Neural cell (in vitro differentiated cells): ENCODE measurements at regions not wholly inside any gene's neighbourhood (a gene's known extent, or its start where the extent isn't known, plus 50 kb on each side); places are given as distances from the start of the nearest gene placed in this dataset.

ENCODE experiments used
- H2AFZ ChIP-seq: fragments of 200-600, 300-800 bp; sonication (generic), shearing (Covaris generic); 2 replicates; pipeline ENCODE4 v1.6.0; 2014; ENCODE audit warnings: low read depth, mild to moderate bottlenecking, antibody characterized with exemption, low read length, moderate library complexity
- H3F3A ChIP-seq: fragments of 200-600 bp; shearing (Covaris generic); 2 replicates; pipeline ENCODE4 v1.6.1; 2016; ENCODE audit warnings: mild to moderate bottlenecking, moderate library complexity, mixed read lengths, antibody characterized with exemption, low read length; ENCODE audit not compliant: insufficient read depth, poor library complexity, severe bottlenecking
- H3K27ac ChIP-seq: fragments of 200-600, 300-800 bp; sonication (generic), shearing (Covaris generic); 2 replicates; pipeline ENCODE4 v1.5.1; 2014; ENCODE audit warnings: mild to moderate bottlenecking, low read length, moderate library complexity
- H3K27me3 ChIP-seq: fragments of 300-800, 200-600 bp; sonication (generic), shearing (Covaris generic); 2 replicates; pipeline ENCODE4 v1.6.0; 2014; ENCODE audit warnings: mild to moderate bottlenecking, low read depth, low read length, moderate library complexity; ENCODE audit not compliant: insufficient read depth
- H3K36me3 ChIP-seq: fragments of 300-800, 200-600 bp; sonication (generic), shearing (Covaris generic); 2 replicates; pipeline ENCODE4 v1.5.1; 2014; ENCODE audit warnings: mild to moderate bottlenecking, antibody characterized with exemption, low read length, moderate library complexity; ENCODE audit not compliant: insufficient read depth
- H3K4me2 ChIP-seq: fragments of 300-800, 200-600 bp; sonication (generic), shearing (Covaris generic); 2 replicates; pipeline ENCODE4 v1.6.0; 2014; ENCODE audit warnings: mild to moderate bottlenecking, low read length
- H3K4me3 ChIP-seq: fragments of 300-800, 200-600 bp; sonication (generic), shearing (Covaris generic); 2 replicates; pipeline ENCODE4 v1.5.1; 2014; ENCODE audit warnings: mild to moderate bottlenecking, low read length, moderate library complexity
- H3K79me2 ChIP-seq: fragments of 200-600 bp; shearing (Covaris generic); replicated peaks from 2 replicates; pipeline ENCODE4 v1.6.0; 2014; ENCODE audit warnings: mild to moderate bottlenecking, low read length, moderate library complexity; ENCODE audit not compliant: insufficient read depth
- H3K9ac ChIP-seq: fragments of 300-800, 200-600 bp; sonication (generic), shearing (Covaris generic); 2 replicates; pipeline ENCODE4 v1.6.1; 2016; ENCODE audit warnings: mild to moderate bottlenecking, low read length, mixed read lengths
- H3K9me2 ChIP-seq: fragments of 200-600 bp; shearing (Covaris generic); 2 replicates; pipeline ENCODE4 v1.6.1; 2016; ENCODE audit warnings: mild to moderate bottlenecking, low read length, mixed read lengths; ENCODE audit not compliant: insufficient read depth
- H3K9me3 ChIP-seq: fragments of 200-600, 300-800 bp; sonication (generic), shearing (Covaris generic); 2 replicates; pipeline ENCODE4 v1.6.1; 2016; ENCODE audit warnings: mild to moderate bottlenecking, mixed run types, low read length, moderate library complexity, mixed read lengths
- H4K20me1 ChIP-seq: fragments of 200-600 bp; shearing (Covaris generic); 2 replicates; pipeline ENCODE4 v1.6.1; 2016; ENCODE audit warnings: mild to moderate bottlenecking, mixed run types; ENCODE audit not compliant: insufficient read depth
- CTCF ChIP-seq: fragments of 450-650 bp; IDR thresholded peaks from 2 replicates; pipeline ENCODE4 v1.5.1; 2014; ENCODE audit warnings: antibody characterized with exemption, mild to moderate bottlenecking, moderate library complexity; ENCODE audit not compliant: poor library complexity, severe bottlenecking
- EP300 ChIP-seq: fragments of 450-650 bp; conservative IDR thresholded peaks from 2 replicates; pipeline ENCODE4 v1.6.1; 2014; ENCODE audit warnings: antibody characterized with exemption, mild to moderate bottlenecking, moderate library complexity; ENCODE audit not compliant: poor library complexity, severe bottlenecking
- EZH2 ChIP-seq: fragments of 200-600, 300-800 bp; shearing (Covaris generic), sonication (generic); IDR thresholded peaks from 2 replicates; pipeline ENCODE4 v1.6.1; 2014; ENCODE audit warnings: antibody characterized with exemption, low read length, borderline replicate concordance, mild to moderate bottlenecking; ENCODE audit not compliant: insufficient read depth, poor library complexity, severe bottlenecking
- MXI1 ChIP-seq: fragments of 450-650 bp; conservative IDR thresholded peaks from 2 replicates; pipeline ENCODE4 v1.6.1; 2014; ENCODE audit warnings: antibody characterized with exemption, mild to moderate bottlenecking; ENCODE audit not compliant: poor library complexity, severe bottlenecking
- POLR2AphosphoS5 ChIP-seq: IDR thresholded peaks from 2 replicates; pipeline ENCODE4 v1.6.1; 2012
- RAD21 ChIP-seq: fragments of 450-650 bp; conservative IDR thresholded peaks from 2 replicates; pipeline ENCODE4 v1.6.1; 2014; ENCODE audit warnings: antibody characterized with exemption, mild to moderate bottlenecking, moderate library complexity
- SMC3 ChIP-seq: fragments of 450-650 bp; conservative IDR thresholded peaks from 2 replicates; pipeline ENCODE4 v1.6.1; 2014; ENCODE audit warnings: antibody characterized with exemption, mild to moderate bottlenecking, moderate library complexity; ENCODE audit not compliant: poor library complexity
- TAF1 ChIP-seq: IDR thresholded peaks from 2 replicates; pipeline ENCODE4 v1.6.1; 2012; ENCODE audit warnings: low read depth
- TF ChIP-seq, protein P1 (sequence below): IDR thresholded peaks from 2 replicates; pipeline ENCODE4 v1.6.1; 2012; ENCODE audit warnings: borderline replicate concordance

DNA sequence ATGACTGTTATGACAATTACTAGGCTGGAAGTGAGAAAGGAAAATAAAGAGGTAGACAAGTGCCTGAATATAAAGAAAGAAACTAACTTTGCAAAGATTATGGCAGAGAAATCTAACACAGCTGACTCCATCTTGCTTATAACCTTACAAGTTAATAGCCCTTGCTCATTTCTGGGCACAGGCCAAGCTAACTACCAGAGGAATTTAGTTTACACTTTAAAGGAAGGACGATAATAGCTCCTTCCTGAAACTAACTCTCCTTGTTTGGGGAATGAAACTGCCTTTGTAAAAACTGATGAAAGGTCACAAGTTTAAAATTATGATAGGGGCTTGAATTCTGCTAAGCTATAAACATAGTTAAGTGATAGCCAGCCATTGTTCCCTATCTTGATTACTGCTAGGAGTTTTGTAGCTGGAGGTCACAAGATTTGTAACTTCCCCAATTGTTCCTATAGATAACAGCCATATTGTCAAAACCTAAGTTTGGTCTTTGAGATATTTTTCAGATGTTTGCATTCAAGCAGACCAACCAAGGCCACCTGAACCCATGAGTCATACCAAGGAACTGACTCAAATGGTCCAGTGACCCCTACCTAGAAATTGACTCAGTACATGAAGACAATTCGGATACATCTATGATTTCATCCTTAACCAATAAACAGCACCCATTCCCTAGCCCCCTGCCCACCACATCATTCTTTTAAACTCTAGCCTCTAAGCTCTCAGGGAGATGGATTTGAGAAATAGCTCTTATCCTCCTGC, 209.2 kb upstream of the LRATD1 start:
- H3K9ac ChIP-seq, result no peak overlapping the region
- no peaks in the 10 kb centered on the region for H3K27me3 ChIP-seq
- no peak overlapping the region for H2AFZ ChIP-seq
- TF ChIP-seq EP300, result no peak
- no peak for TF ChIP-seq EZH2
- TF ChIP-seq CTCF, result no peak
- no peak for TF ChIP-seq SMC3
- TF ChIP-seq, protein P1, sequence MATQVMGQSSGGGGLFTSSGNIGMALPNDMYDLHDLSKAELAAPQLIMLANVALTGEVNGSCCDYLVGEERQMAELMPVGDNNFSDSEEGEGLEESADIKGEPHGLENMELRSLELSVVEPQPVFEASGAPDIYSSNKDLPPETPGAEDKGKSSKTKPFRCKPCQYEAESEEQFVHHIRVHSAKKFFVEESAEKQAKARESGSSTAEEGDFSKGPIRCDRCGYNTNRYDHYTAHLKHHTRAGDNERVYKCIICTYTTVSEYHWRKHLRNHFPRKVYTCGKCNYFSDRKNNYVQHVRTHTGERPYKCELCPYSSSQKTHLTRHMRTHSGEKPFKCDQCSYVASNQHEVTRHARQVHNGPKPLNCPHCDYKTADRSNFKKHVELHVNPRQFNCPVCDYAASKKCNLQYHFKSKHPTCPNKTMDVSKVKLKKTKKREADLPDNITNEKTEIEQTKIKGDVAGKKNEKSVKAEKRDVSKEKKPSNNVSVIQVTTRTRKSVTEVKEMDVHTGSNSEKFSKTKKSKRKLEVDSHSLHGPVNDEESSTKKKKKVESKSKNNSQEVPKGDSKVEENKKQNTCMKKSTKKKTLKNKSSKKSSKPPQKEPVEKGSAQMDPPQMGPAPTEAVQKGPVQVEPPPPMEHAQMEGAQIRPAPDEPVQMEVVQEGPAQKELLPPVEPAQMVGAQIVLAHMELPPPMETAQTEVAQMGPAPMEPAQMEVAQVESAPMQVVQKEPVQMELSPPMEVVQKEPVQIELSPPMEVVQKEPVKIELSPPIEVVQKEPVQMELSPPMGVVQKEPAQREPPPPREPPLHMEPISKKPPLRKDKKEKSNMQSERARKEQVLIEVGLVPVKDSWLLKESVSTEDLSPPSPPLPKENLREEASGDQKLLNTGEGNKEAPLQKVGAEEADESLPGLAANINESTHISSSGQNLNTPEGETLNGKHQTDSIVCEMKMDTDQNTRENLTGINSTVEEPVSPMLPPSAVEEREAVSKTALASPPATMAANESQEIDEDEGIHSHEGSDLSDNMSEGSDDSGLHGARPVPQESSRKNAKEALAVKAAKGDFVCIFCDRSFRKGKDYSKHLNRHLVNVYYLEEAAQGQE, result no peak
- no peak for TF ChIP-seq TAF1
- TF ChIP-seq MXI1, result no peak
- no peak for TF ChIP-seq POLR2AphosphoS5
- TF ChIP-seq RAD21, result no peak
- H3K4me3 ChIP-seq, result no peak overlapping the region
- no peak overlapping the region for H3K27ac ChIP-seq
- H3K79me2 ChIP-seq, result no peaks in the 10 kb centered on the region
- H3F3A ChIP-seq, result no peaks in the 10 kb centered on the region
- H4K20me1 ChIP-seq, result no peaks in the 10 kb centered on the region
- H3K9me2 ChIP-seq, result no peaks in the 10 kb centered on the region
- H3K9me3 ChIP-seq, result no peaks in the 10 kb centered on the region
- no peaks in the 10 kb centered on the region for H3K36me3 ChIP-seq
- H3K4me2 ChIP-seq, result no peak overlapping the region

GRCh38 chr2:14424478-14425390, 207.8 kb upstream of the LRATD1 start:
- Histone ChIP-seq H3K9me2 (no peaks in the 10 kb centered on the region), H4K20me1 (no peaks in the 10 kb centered on the region), H2AFZ (no peak overlapping the region), H3K4me3 (no peak overlapping the region), H3K4me2 (no peak overlapping the region), H3K36me3 (no peaks in the 10 kb centered on the region), H3K79me2 (no peaks in the 10 kb centered on the region), H3F3A (no peaks in the 10 kb centered on the region), H3K9ac (no peak overlapping the region), H3K9me3 (no peaks in the 10 kb centered on the region), H3K27me3 (no peaks in the 10 kb centered on the region), H3K27ac (no peak overlapping the region)
- no peak for TF ChIP-seq POLR2AphosphoS5
- TF ChIP-seq SMC3, result no peak
- TF ChIP-seq, protein P1, result no peak
